CD4-positive, alpha-beta T cell treated with Interleukin-12 subunit alpha and Interleukin-12 subunit beta, for 1 hour (primary cell): ENCODE measurements at regions not wholly inside any gene's neighbourhood (a gene's known extent, or its start where the extent isn't known, plus 50 kb on each side); places are given as distances from the start of the nearest gene placed in this dataset.

Experiments
- DNase-seq: peaks from one replicate; pipeline ENCODE4 v3.0.0-alpha.2; 2020

- DNase-seq: no peak
Measured at GRCh38 chr2:146321175-146321574, 1523.7 kb upstream of the ACVR2A start.

DNA sequence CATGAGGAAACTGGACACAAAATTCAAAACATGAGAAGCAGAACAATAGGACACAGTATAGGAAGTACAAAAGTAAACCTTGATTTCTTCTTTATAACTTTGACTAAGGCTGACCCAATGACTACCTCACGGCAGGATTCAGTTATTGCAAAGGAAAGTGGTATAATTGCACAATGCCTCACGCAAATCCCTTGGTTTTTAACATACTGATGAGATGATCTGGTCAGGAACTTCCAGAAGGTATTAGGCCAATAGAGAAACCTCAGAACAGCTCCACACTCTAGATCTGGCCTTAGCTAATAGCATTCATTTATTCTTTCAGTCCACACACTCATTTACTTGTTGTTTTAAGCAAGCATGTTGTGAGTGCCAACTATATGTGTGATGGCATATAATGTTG lies 1526.9 kb upstream of the ACVR2A start:
- DNase-seq: no peak

GRCh38 chr2:146312899-146313298 lies 1531.9 kb upstream of the ACVR2A start:
- DNase-seq: no peak

- no peak for DNase-seq
Measured at GRCh38 chr2:146305164-146305563, 1539.7 kb upstream of the ACVR2A start.

- DNase-seq: no peak
Measured at GRCh38 chr2:146301287-146301686, 1543.5 kb upstream of the ACVR2A start.

DNA sequence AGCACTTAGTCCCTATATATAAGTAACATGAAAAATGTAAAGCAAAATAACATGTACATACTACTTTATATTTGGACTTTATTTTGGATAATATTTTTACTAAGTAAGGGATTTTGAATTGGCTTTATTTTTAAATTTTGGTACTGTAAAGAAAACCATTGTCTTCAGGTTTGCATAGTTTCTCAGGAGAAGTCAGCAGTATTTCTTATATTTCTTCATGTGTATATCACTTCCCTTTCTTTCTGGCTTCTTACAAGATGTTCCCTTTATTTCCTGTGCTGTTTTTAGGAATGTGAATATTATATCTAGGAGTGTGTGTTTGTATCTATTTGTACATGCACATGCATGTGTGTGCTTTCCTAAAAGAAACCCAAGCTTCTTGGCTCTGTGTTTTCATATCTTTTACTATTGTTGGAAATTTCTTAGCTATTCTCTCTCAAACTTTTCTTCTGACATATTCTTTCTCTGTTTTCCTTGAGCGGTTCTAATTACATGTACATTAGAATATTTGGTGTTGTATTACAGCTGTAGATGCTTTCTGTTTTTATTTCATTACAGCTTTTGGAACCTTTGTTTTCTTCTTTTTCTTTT lies 1549.7 kb upstream of the ACVR2A start:
- DNase-seq: no peak

DNA sequence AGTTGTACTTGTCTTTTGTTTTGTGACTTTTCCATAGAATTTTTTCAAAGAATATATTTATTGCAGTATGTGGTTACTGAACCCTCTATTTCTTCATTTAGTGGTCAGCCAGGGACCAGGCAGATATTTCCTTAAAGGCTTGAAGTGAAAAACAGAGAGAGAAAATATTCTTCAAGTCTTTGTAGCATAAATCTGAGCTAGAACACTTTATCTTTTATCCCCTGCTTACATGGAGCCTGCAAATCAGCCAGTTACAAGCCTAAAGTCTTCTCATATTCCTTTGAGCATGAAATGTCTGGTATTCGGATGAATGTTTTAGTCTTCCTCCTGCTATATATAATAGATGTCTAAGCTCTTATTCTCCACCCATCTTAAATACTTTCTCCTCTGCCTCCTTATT lies 1557.5 kb upstream of the ACVR2A start:
- DNase-seq: no peak

DNA sequence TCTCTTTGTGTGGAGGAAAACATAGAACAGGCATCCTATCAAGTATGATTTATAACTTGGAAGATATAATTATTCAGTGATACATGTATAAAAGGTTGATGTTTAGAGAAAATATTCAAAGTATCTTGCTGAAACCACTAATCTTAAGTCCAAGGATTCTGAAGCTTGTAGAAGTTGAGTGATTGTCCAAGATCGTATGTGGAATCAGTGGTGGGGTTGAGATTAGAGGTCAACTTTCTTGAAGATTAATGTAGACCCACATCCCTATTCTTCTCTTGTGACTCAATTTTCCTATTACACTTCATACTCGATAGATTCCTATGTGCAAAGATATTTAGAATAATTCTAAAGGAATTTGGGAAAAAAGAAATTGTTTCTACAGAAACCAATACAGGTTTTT lies 1565.9 kb upstream of the ACVR2A start:
- DNase-seq: no peak

DNA sequence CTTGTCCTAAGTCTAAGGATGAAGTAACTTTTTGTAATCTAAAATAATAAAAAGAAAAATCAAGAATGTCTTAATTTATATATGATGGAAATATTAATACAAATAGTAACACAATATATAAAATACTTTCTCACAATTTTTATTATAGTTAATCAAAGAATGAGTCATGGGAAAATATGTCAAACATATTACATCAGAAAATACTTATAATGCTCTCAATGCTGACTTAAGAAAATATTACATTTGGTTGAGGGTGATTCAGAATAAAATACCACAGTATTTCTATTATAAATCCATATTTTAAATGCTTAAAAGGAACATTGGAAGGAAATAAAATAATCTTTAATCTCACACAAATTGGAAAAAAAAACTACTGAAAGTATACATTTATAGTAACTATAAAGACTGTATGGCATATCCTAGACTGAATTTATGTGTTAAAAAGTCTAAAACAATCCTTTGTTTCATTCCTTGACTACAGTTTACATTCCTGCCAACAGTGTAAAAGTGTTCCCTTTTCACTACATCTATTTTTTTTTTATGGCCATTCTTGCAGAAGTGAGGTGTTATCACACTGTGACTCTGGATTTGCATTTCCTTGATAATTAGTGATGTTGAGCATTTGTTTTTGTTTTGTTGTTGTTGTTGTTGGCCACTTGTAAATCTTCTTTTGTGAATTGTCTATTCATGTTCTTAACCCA lies 1573.5 kb upstream of the ACVR2A start:
- no peak for DNase-seq

DNA sequence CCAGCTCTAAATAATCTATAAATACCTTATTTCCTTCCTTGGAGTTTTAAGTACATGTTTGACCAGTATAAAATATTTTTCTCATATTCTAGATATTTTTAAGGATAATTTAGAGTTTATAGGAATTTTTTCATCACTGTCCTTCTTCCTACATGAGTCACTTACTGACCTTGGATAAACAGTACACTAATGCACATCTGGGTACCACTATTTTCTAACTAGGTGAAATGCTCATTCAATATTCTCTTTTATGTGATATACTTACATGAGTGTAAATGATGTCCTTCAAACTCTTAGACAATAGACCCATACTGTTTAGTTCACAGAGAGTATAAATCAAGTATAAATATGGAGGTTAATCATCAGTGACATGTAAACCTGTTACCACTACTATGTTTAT lies 1574.2 kb upstream of the ACVR2A start:
- DNase-seq: no peak

- DNase-seq: no peak
Measured at GRCh38 chr2:146267093-146267492, 1577.7 kb upstream of the ACVR2A start.

DNA sequence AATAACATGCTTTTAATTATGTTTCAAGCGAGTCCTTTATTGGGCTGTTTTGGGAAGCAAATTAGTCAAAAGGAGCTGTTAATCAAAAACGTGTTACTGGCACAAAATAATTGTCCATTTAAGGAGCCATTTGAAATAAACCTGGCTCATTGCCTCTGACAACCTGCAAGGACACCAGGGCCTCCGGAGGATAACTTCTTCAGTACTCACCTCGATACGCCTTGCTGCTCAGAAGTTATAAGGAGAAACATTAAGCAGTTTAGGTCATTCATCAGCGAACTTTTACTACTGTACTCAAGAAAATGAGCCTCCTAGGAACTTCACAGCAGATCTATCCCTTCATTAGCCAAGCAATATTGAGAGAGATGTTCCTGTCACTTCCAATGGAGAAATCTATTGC lies 1579.2 kb upstream of the ACVR2A start:
- DNase-seq: no peak

- no peak for DNase-seq
Measured at GRCh38 chr2:146262606-146263005, 1582.2 kb upstream of the ACVR2A start.

- DNase-seq: no peak
Measured at GRCh38 chr2:146260551-146260950, 1584.3 kb upstream of the ACVR2A start.

GRCh38 chr2:146259816-146260215 lies 1585.0 kb upstream of the ACVR2A start:
- no peak for DNase-seq

DNA sequence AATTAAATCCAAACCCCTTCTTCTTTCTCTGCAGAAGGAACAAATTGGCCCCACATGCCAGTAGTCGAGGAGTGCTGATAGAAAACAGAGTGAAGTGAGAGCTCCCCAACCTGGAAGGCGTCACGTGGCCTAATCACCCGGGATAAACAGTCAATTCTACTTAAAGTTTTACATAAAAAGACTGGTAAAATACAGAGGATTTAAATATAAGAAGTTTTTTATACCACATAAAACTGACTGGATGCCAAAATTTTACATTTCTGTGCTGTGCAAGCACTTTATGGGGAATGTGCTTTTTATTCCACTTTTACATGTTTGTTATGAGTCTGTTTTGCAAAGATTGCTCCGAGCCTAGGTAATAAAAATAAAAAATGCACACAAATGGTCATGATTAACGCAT lies 1586.8 kb upstream of the ACVR2A start:
- no peak for DNase-seq

GRCh38 chr2:146252119-146252518 lies 1592.7 kb upstream of the ACVR2A start:
- no peak for DNase-seq

DNA sequence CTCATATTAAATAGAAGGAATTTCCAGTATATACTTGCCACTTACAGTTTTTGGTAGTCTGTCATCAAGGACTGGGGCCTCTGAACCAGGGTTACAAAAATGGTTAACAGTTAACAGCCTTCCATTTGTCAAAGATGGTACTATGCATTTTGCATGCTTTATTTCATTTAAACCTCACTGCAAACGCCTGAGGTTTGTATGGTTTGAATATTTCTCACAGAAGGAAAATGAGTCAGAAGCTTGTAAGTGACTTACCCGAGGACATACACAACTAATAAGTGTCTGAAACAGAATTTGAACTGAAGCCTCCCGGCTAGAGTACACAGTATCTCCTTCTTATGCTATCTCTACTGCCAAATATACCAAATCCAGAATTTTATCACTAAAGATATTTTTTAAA lies 1593.5 kb upstream of the ACVR2A start:
- DNase-seq: no peak

GRCh38 chr2:146246736-146247523 lies 1597.9 kb upstream of the ACVR2A start:
- DNase-seq: no peak

DNA sequence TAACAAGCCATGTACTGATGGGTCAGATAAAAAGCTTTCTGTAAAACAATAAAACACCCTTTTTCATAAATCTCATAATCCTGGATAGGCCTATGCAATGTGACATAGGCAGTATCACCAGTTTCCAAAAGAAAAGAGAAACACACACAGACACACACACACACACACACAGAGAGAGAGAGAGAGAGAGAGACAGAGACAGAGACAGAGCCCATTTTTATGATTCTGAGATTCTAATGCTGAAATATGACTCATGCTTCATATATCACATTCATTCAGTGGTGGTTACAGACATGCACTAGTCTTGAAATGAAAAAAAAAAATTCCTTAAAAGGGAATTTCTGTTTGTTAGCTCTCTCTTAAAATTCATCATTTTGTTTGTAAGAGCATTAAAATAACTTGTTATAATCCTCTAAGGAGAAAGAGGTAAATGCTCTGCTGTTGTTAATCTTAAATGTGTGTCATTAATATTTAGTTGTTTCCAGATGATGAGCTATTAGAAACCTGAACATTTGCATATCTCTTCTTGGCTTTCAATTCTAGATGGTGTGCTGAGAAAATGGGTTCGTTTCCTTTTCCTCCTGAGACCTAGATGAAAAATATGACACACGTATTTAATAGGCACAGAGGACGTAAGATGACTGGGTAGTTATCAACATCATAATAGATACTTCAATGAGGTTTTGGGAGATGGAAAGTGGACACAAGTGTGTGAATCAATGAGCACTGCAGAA lies 1598.7 kb upstream of the ACVR2A start:
- no peak for DNase-seq

- no peak for DNase-seq
Measured at GRCh38 chr2:146244830-146245229, 1600.0 kb upstream of the ACVR2A start.

GRCh38 chr2:146244131-146244530 lies 1600.7 kb upstream of the ACVR2A start:
- no peak for DNase-seq

DNA sequence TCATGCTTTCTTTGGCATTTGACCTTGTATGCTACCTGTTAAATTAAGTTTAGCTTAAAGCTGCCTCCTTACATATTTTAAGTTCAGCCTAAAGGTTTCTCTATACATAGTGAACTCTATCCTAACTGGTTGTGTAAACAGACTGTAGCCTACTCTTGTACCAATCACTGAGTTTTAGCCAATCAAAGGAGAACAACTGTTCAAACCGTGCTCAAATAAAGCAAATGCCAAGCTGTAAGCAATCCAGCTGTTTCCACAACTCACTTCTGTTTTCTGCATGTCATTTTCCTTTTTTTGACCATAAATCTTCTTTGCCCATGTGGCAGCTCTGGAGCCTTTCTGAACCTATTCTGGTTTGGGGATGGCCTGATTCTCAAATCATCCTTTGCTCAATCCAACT lies 1603.8 kb upstream of the ACVR2A start:
- DNase-seq: no peak

DNA sequence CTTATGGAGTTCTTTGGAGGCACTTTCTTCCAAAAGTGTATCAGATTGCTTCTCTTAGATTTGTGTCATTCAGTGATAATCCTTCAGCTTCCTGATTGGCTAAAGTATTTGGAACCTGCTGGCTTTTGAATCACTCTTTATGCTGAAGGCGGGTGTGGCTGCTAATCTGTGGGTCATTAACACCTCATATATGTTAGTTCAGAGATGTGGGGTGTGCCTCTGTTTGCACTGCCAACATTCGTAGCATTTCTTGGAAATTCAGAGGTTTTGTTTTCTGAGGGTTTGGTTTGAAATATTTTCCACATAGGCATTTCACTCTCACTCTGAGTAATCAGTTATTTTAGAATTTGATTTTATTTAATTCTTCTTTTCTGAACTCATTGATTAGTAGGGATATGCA lies 1604.4 kb upstream of the ACVR2A start:
- no peak for DNase-seq
